ENCODE measurements at regions not wholly inside any gene's neighbourhood (a gene's known extent, or its start where the extent isn't known, plus 50 kb on each side); places are given as distances from the start of the nearest gene placed in this dataset.
"Not testable (repeated sequence)": the region's sequence is repeated elsewhere in the genome, so short reads cannot be mapped to it uniquely, and the experiment has no call there.

GRCh38 chr3:194908972-194909371, 223.3 kb downstream of the FAM43A start:
- Histone ChIP-seq H3K4me3 (replicated peaks in 1 of 3) (no peak overlapping the region), H3K27ac (no peak overlapping the region), H3K27me3 (no peaks in the 10 kb centered on the region), H3K36me3 (no peaks in the 10 kb centered on the region), H3K4me1 (no peaks in the 10 kb centered on the region), H3K9me3 (no peaks in the 10 kb centered on the region)
- WGBS, 2 donors, result 78 to 82% methylated on average over 5 of the region's 5 CpGs
- no peak for DNase-seq
- TF ChIP-seq CTCF (IDR thresholded peaks at IDR 0.05) (no peak), POLR2A (IDR thresholded peaks at IDR 0.05) (no peak)
- intact Hi-C loops (cut with DNase I), result no loop called here

DNA sequence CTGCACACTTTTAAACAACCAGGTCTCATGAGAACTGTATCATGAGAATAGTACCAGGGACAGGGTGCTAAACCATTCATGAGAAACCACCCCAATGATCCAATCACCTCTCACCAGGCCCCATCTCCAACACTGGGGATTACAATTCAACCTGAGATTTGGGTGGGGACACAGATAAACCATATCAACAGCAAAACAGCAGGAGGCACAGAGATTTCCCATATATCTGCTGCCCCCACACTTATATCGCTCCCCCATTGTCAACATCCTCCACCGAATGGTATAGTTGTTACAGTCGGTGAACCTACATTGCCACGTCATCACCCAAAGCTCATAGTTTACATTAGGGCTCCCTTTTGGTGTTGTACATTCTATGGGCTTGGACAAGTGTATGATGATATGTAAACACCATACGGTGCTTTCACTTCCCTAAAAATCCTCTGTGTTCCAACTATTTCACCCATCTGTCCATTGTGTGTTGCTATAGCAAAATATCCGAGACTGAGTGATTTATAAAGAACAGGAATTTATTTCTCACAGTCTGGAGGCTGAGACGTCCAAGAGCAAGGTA, 224.8 kb downstream of the FAM43A start:
- WGBS, 2 donors, result 91 to 92% methylated on average over 7 of the region's 7 CpGs
- TF ChIP-seq CTCF (IDR thresholded peaks at IDR 0.05) (no peak), POLR2A (IDR thresholded peaks at IDR 0.05) (no peak)
- no peaks in the 10 kb centered on the region for H3K9me3 ChIP-seq
- H3K27ac ChIP-seq, result no peak overlapping the region
- H3K27me3 ChIP-seq, result no peaks in the 10 kb centered on the region
- no peaks in the 10 kb centered on the region for H3K4me1 ChIP-seq
- no peak overlapping the region for H3K4me3 ChIP-seq (replicated peaks in 1 of 3)
- no peaks in the 10 kb centered on the region for H3K36me3 ChIP-seq
- intact Hi-C loops (cut with DNase I), result no loop called here
- DNase-seq, result no peak

- no peaks in the 10 kb centered on the region for H3K9me3 ChIP-seq
- intact Hi-C loops (cut with DNase I), result no loop called here
- no peak overlapping the region for H3K4me3 ChIP-seq (replicated peaks in 1 of 3)
- H3K27ac ChIP-seq, result no peak overlapping the region
- no peaks in the 10 kb centered on the region for H3K27me3 ChIP-seq
- DNase-seq, result no peak
- WGBS, 2 donors, result 88 to 91% methylated on average over 5 of the region's 5 CpGs
- no peaks in the 10 kb centered on the region for H3K4me1 ChIP-seq
- TF ChIP-seq CTCF (IDR thresholded peaks at IDR 0.05), result no peak
- no peaks in the 10 kb centered on the region for H3K36me3 ChIP-seq
Measured at GRCh38 chr3:194913316-194913715, 227.6 kb downstream of the FAM43A start.

GRCh38 chr3:194924889-194925288, 239.2 kb downstream of the FAM43A start:
- H3K9me3 ChIP-seq; H3K36me3 ChIP-seq; H3K27me3 ChIP-seq; H3K27ac ChIP-seq; DNase-seq; H3K4me3 ChIP-seq (replicated peaks in 1 of 3); intact Hi-C loops (cut with DNase I): not testable (repeated sequence)
- H3K4me1 ChIP-seq, result peaks cover 0 to 14% of the 10 kb centered on the region in 2 donors
- 74% methylated on average over 5 of the region's 5 CpGs for WGBS, 2 donors

DNA sequence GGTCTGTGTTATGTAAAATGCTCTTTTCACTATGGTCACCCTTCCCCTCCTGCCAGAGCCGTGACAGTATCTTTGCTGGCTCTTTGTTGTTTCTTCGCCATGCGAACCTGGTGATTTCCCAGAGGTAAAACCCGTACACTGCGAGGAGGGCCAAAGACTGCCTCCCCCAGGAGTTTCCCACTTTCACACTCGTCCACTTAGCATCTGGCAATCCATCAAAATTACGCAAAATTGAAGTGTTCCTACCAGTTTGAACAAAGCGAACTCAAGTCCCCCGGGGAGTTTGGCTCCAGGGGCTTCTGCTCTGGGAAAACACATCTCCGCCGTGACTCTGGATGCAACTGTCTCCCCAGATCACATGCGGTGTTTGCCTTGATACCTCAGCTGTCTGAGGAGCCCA, 239.9 kb downstream of the FAM43A start:
- intact Hi-C loops (cut with DNase I), result no loop called here
- Histone ChIP-seq H3K36me3 (no peaks in the 10 kb centered on the region), H3K27me3 (no peaks in the 10 kb centered on the region), H3K9me3 (no peaks in the 10 kb centered on the region), H3K4me3 (replicated peaks in 1 of 3) (no peak overlapping the region), H3K27ac (no peak overlapping the region), H3K4me1 (peaks cover 0 to 14% of the 10 kb centered on the region in 2 donors)
- DNase-seq, result peak in 1 of 2 donors; percentile 8
- TF ChIP-seq CTCF (IDR thresholded peaks at IDR 0.05), result no peak
- no peak for TF ChIP-seq POLR2A (IDR thresholded peaks at IDR 0.05)
- 41 to 67% methylated on average over 12 of the region's 12 CpGs for WGBS, 2 donors

GRCh38 chr3:194928227-194928626, 242.5 kb downstream of the FAM43A start:
- H3K4me1 ChIP-seq, result peaks cover 10 to 24% of the 10 kb centered on the region in 2 donors
- H3K27me3 ChIP-seq, result no peaks in the 10 kb centered on the region
- no peak overlapping the region for H3K4me3 ChIP-seq (replicated peaks in 1 of 3)
- H3K27ac ChIP-seq, result no peak overlapping the region
- 0 to 39% methylated on average over 1 of the region's 1 CpG for WGBS, 2 donors
- no peak for DNase-seq
- no peaks in the 10 kb centered on the region for H3K36me3 ChIP-seq
- no peaks in the 10 kb centered on the region for H3K9me3 ChIP-seq
- TF ChIP-seq POLR2A (IDR thresholded peaks at IDR 0.05), result no peak
- no peak for TF ChIP-seq CTCF (IDR thresholded peaks at IDR 0.05)
- intact Hi-C loops (cut with DNase I), result no loop called here

Data from thyroid gland (tissue), 4 donors.